WTC11 (cell line): ENCODE measurements at regions not wholly inside any gene's neighbourhood (a gene's known extent, or its start where the extent isn't known, plus 50 kb on each side); places are given as distances from the start of the nearest gene placed in this dataset.

Experiments
- ATAC-seq: fragments of 200-7000 bp; cut with Tn5 transposase; 2 replicates; pipeline ENCODE4 v1.10.0; 2021; ENCODE audit warnings: mild to moderate bottlenecking, moderate library complexity
- CTCF ChIA-PET: fragments of 300-600 bp; sonication (Branson Sonifier 250); formaldehyde crosslinking; loops from one replicate; lab custom pipeline; 2021; ENCODE audit warnings: antibody characterized with exemption; lab: Charles Lee
- POLR2A ChIA-PET: fragments of 350-600 bp; sonication (Branson Sonifier 250); formaldehyde crosslinking; loops from one replicate; lab custom pipeline; 2021; ENCODE audit warnings: antibody characterized with exemption; lab: Charles Lee
- DNase-seq: peaks from one replicate; pipeline ENCODE4 v3.0.0; 2021; ENCODE audit warnings: low spot score
- H3K27ac Mint-ChIP-seq: 2 replicates; pipeline ENCODE4 v1.8.0; 2021; ENCODE audit warnings: mixed read lengths
- H3K27me3 Mint-ChIP-seq: 2 replicates; pipeline ENCODE4 v1.8.0; 2021; ENCODE audit warnings: low read depth, mild to moderate bottlenecking, moderate library complexity, mixed read lengths
- H3K36me3 Mint-ChIP-seq: 2 replicates; pipeline ENCODE4 v1.8.0; 2021; ENCODE audit warnings: mixed read lengths
- H3K4me1 Mint-ChIP-seq: 2 replicates; pipeline ENCODE4 v1.8.0; 2022; ENCODE audit warnings: mixed read lengths
- H3K4me3 Mint-ChIP-seq: 2 replicates; pipeline ENCODE4 v1.8.0; 2021; ENCODE audit warnings: mild to moderate bottlenecking, moderate library complexity, mixed read lengths
- H3K9me3 Mint-ChIP-seq: 2 replicates; pipeline ENCODE4 v1.8.0; 2021; ENCODE audit warnings: mixed read lengths
- ATF1 ChIP-seq: sonication (generic); formaldehyde crosslinking; IDR thresholded peaks from 2 replicates; pipeline ENCODE4 v1.8.1; 2023; ENCODE audit warnings: mild to moderate bottlenecking, moderate library complexity, missing genetic modification reagents
- ERG ChIP-seq: fragments of 250-450 bp; sonication (Bioruptor Pico); IDR thresholded peaks from 2 replicates; pipeline ENCODE4 v1.8.0; 2021; ENCODE audit warnings: mild to moderate bottlenecking
- ETV6 ChIP-seq: sonication (generic); formaldehyde crosslinking; IDR thresholded peaks from 2 replicates; pipeline ENCODE4 v1.8.1; 2022; ENCODE audit warnings: mild to moderate bottlenecking, missing genetic modification reagents
- FOXP4 ChIP-seq: sonication (generic); formaldehyde crosslinking; IDR thresholded peaks from 2 replicates; pipeline ENCODE4 v1.8.0; 2022; ENCODE audit warnings: mild to moderate bottlenecking, missing genetic modification reagents
- MYBL2 ChIP-seq: sonication (generic); formaldehyde crosslinking; IDR thresholded peaks from 2 replicates; pipeline ENCODE4 v1.8.1; 2023; ENCODE audit warnings: mild to moderate bottlenecking, moderate library complexity, missing genetic modification reagents
- PRDM15 ChIP-seq: sonication (generic); formaldehyde crosslinking; IDR thresholded peaks from 2 replicates; pipeline ENCODE4 v1.8.0; 2022; ENCODE audit warnings: missing genetic modification reagents
- RELA ChIP-seq: sonication (generic); formaldehyde crosslinking; IDR thresholded peaks from 2 replicates; pipeline ENCODE4 v1.8.1; 2022; ENCODE audit warnings: missing genetic modification reagents, mild to moderate bottlenecking, borderline replicate concordance
- RORB ChIP-seq: fragments of 250-450 bp; sonication (Bioruptor Pico); IDR thresholded peaks from 2 replicates; pipeline ENCODE4 v1.9.0; 2021; ENCODE audit warnings: mild to moderate bottlenecking
- ZMAT4 ChIP-seq: fragments of 250-450 bp; sonication (Bioruptor Pico); IDR thresholded peaks from 2 replicates; pipeline ENCODE4 v1.9.0; 2021; ENCODE audit warnings: mild to moderate bottlenecking
- ZNF263 ChIP-seq: sonication (generic); formaldehyde crosslinking; IDR thresholded peaks from 2 replicates; pipeline ENCODE4 v1.8.1; 2022; ENCODE audit warnings: low read depth, mild to moderate bottlenecking, moderate library complexity, missing genetic modification reagents
- ZNF425 ChIP-seq: fragments of 250-450 bp; sonication (Bioruptor Pico); conservative IDR thresholded peaks from 2 replicates; pipeline ENCODE4 v1.9.0; 2021; ENCODE audit warnings: mild to moderate bottlenecking
- TF ChIP-seq, protein P1 (sequence below): sonication (generic); formaldehyde crosslinking; IDR thresholded peaks from 2 replicates; pipeline ENCODE4 v1.8.1; 2022; ENCODE audit warnings: missing genetic modification reagents, borderline replicate concordance
- TF ChIP-seq, protein P2 (sequence below): sonication (generic); formaldehyde crosslinking; conservative IDR thresholded peaks from 2 replicates; pipeline ENCODE4 v1.8.1; 2022; ENCODE audit warnings: mild to moderate bottlenecking, missing genetic modification reagents
- TF ChIP-seq, protein P3 (sequence below): sonication (generic); formaldehyde crosslinking; IDR thresholded peaks from 2 replicates; pipeline ENCODE4 v1.8.1; 2022; ENCODE audit warnings: mild to moderate bottlenecking, moderate library complexity, missing genetic modification reagents
- TF ChIP-seq, protein P4 (sequence below): fragments of 250-450 bp; sonication (Bioruptor Pico); IDR thresholded peaks from 2 replicates; pipeline ENCODE4 v1.9.0; 2021; ENCODE audit warnings: mild to moderate bottlenecking, borderline replicate concordance

DNA sequence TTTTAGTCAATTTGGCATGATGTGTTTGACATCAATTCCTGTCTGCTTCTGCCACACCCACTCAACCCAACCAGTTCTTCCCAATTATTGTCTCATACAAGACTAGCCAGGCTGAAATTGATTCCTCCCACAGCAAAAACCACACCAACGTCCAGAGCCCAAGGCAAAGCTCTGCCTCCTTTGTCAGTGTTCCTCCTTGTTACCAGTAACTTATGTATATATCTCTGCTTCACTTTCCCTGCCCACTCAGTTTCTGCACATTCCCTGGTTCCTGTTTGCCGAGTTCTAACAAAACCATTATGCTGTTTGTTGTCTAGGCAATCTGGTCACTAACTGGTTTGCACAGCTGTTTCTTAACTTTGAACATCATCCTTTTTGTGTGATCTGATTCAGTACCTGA is 547.9 kb upstream of the PTCHD4 start:
- Mint-ChIP-seq H3K4me1 (no peaks in the 10 kb centered on the region), H3K27ac (no peak overlapping the region), H3K27me3 (no peaks in the 10 kb centered on the region; the same call in 1 of the 2 replicates), H3K4me3 (no peak overlapping the region), H3K9me3 (no peaks in the 10 kb centered on the region), H3K36me3 (no peaks in the 10 kb centered on the region)
- no peak for DNase-seq
- ChIA-PET POLR2A (no interaction called here), CTCF (no interaction called here)
- no peak for TF ChIP-seq MYBL2 (CRISPR knock-in tag)
- TF ChIP-seq ATF1 (CRISPR knock-in tag): no peak
- TF ChIP-seq, protein P1, sequence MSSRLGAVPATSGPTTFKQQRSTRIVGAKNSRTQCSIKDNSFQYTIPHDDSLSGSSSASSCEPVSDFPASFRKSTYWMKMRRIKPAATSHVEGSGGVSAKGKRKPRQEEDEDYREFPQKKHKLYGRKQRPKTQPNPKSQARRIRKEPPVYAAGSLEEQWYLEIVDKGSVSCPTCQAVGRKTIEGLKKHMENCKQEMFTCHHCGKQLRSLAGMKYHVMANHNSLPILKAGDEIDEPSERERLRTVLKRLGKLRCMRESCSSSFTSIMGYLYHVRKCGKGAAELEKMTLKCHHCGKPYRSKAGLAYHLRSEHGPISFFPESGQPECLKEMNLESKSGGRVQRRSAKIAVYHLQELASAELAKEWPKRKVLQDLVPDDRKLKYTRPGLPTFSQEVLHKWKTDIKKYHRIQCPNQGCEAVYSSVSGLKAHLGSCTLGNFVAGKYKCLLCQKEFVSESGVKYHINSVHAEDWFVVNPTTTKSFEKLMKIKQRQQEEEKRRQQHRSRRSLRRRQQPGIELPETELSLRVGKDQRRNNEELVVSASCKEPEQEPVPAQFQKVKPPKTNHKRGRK (CRISPR knock-in tag): no peak
- no peak for TF ChIP-seq ZMAT4 (CRISPR knock-in tag)
- TF ChIP-seq RORB (CRISPR knock-in tag): no peak
- TF ChIP-seq, protein P2, sequence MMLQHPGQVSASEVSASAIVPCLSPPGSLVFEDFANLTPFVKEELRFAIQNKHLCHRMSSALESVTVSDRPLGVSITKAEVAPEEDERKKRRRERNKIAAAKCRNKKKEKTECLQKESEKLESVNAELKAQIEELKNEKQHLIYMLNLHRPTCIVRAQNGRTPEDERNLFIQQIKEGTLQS (CRISPR knock-in tag): no peak
- TF ChIP-seq, protein P3, sequence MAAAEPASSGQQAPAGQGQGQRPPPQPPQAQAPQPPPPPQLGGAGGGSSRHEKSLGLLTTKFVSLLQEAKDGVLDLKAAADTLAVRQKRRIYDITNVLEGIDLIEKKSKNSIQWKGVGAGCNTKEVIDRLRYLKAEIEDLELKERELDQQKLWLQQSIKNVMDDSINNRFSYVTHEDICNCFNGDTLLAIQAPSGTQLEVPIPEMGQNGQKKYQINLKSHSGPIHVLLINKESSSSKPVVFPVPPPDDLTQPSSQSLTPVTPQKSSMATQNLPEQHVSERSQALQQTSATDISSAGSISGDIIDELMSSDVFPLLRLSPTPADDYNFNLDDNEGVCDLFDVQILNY: no peak
- no peak for TF ChIP-seq PRDM15 (CRISPR knock-in tag)
- TF ChIP-seq, protein P4, sequence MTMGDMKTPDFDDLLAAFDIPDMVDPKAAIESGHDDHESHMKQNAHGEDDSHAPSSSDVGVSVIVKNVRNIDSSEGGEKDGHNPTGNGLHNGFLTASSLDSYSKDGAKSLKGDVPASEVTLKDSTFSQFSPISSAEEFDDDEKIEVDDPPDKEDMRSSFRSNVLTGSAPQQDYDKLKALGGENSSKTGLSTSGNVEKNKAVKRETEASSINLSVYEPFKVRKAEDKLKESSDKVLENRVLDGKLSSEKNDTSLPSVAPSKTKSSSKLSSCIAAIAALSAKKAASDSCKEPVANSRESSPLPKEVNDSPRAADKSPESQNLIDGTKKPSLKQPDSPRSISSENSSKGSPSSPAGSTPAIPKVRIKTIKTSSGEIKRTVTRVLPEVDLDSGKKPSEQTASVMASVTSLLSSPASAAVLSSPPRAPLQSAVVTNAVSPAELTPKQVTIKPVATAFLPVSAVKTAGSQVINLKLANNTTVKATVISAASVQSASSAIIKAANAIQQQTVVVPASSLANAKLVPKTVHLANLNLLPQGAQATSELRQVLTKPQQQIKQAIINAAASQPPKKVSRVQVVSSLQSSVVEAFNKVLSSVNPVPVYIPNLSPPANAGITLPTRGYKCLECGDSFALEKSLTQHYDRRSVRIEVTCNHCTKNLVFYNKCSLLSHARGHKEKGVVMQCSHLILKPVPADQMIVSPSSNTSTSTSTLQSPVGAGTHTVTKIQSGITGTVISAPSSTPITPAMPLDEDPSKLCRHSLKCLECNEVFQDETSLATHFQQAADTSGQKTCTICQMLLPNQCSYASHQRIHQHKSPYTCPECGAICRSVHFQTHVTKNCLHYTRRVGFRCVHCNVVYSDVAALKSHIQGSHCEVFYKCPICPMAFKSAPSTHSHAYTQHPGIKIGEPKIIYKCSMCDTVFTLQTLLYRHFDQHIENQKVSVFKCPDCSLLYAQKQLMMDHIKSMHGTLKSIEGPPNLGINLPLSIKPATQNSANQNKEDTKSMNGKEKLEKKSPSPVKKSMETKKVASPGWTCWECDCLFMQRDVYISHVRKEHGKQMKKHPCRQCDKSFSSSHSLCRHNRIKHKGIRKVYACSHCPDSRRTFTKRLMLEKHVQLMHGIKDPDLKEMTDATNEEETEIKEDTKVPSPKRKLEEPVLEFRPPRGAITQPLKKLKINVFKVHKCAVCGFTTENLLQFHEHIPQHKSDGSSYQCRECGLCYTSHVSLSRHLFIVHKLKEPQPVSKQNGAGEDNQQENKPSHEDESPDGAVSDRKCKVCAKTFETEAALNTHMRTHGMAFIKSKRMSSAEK (CRISPR knock-in tag): no peak
- TF ChIP-seq FOXP4: no peak
- TF ChIP-seq ZNF263: no peak
- TF ChIP-seq RELA (CRISPR knock-in tag): no peak
- no peak for TF ChIP-seq ETV6 (CRISPR knock-in tag)
- no peak for TF ChIP-seq ZNF425 (CRISPR knock-in tag)
- TF ChIP-seq ERG (CRISPR knock-in tag): no peak
- no peak for ATAC-seq
